Esophagus muscularis mucosa (tissue), 4 donors: ENCODE measurements at regions not wholly inside any gene's neighbourhood (a gene's known extent, or its start where the extent isn't known, plus 50 kb on each side); places are given as distances from the start of the nearest gene placed in this dataset.

Experiments used
- DNase-seq: peaks from one replicate; pipeline ENCODE4 v3.0.0-alpha.2; 2017; ENCODE audit errors: extremely low spot score
- H3K27ac ChIP-seq, 4 donors: fragments of 200-600 bp; sonication (generic); replicated peaks in 1 of 4; 1 replicate in 3 of 4; 2 replicates in 1 of 4; pipeline ENCODE4 v1.5.1; 2016 to 2019; ENCODE audit warnings: mild to moderate bottlenecking in 1 of 4
- H3K27me3 ChIP-seq, 4 donors: fragments of 200-600 bp; sonication (generic); one replicate each; pipeline versions ENCODE4 v1.5.1 to v1.6.0; 2016 to 2019
- H3K36me3 ChIP-seq, 4 donors: fragments of 200-600 bp; sonication (generic); one replicate each; pipeline ENCODE4 v1.5.1; 2016 to 2019
- H3K4me1 ChIP-seq, 4 donors: fragments of 200-600 bp; sonication (generic); one replicate each; pipeline ENCODE4 v1.5.1; 2016 to 2019
- H3K4me3 ChIP-seq, 4 donors: fragments of 200-600 bp; sonication (generic); 1 replicate in 2 of 4; 2 replicates in 2 of 4; pipeline ENCODE4 v1.5.1; 2016 to 2019; ENCODE audit warnings: mild to moderate bottlenecking in 4 of 4, moderate library complexity in 1 of 4
- H3K9me3 ChIP-seq, 4 donors: fragments of 200-600 bp; sonication (generic); 1 replicate in 3 of 4; 2 replicates in 1 of 4; pipeline ENCODE4 v1.5.1; 2016 to 2019
- EP300 ChIP-seq: sonication (generic); formaldehyde crosslinking; IDR thresholded peaks from one replicate; pipeline ENCODE4 v1.6.1; 2017; ENCODE audit warnings: antibody characterized with exemption
- POLR2A ChIP-seq: fragments of 450-650 bp; IDR thresholded peaks from one replicate; pipeline ENCODE4 v1.6.1; 2017; ENCODE audit warnings: antibody characterized with exemption, moderate library complexity, mild to moderate bottlenecking, low read depth
- POLR2AphosphoS5 ChIP-seq, 2 donors: sonication (generic); formaldehyde crosslinking; IDR thresholded peaks; one replicate each; pipeline ENCODE4 v1.6.1; 2017; ENCODE audit warnings: antibody characterized with exemption in 2 of 2
- WGBS: methylation state at CpG from one replicate; pipeline ENCODE4 v1.1.5; 2018; 5-methylcytosine and 5-hydroxymethylcytosine counted together
- intact Hi-C: fragments of 100-400 bp; cut with DNase I; formaldehyde crosslinking; loops from one replicate; pipeline ENCODE4 v1.15.1; 2023
- TF ChIP-seq, protein P1 (sequence below), 3 experiments: fragments of 200-600 bp in 2 of 3; fragments of 450-650 bp in 1 of 3; sonication (generic) in 2 of 3; IDR thresholded peaks; one replicate each; pipeline ENCODE4 v1.5.1; 2017 to 2019; ENCODE audit warnings: antibody characterized with exemption in 3 of 3, mild to moderate bottlenecking in 2 of 3, moderate library complexity in 1 of 3

- TF ChIP-seq EP300 (no peak), POLR2A (no peak), POLR2AphosphoS5 (IDR thresholded peaks at IDR 0.05) (no peak)
- TF ChIP-seq, protein P1, sequence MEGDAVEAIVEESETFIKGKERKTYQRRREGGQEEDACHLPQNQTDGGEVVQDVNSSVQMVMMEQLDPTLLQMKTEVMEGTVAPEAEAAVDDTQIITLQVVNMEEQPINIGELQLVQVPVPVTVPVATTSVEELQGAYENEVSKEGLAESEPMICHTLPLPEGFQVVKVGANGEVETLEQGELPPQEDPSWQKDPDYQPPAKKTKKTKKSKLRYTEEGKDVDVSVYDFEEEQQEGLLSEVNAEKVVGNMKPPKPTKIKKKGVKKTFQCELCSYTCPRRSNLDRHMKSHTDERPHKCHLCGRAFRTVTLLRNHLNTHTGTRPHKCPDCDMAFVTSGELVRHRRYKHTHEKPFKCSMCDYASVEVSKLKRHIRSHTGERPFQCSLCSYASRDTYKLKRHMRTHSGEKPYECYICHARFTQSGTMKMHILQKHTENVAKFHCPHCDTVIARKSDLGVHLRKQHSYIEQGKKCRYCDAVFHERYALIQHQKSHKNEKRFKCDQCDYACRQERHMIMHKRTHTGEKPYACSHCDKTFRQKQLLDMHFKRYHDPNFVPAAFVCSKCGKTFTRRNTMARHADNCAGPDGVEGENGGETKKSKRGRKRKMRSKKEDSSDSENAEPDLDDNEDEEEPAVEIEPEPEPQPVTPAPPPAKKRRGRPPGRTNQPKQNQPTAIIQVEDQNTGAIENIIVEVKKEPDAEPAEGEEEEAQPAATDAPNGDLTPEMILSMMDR (IDR thresholded peaks at IDR 0.05): no peak
- Histone ChIP-seq H3K27me3 (no peaks in the 10 kb centered on the region), H3K4me1 (no peaks in the 10 kb centered on the region), H3K36me3 (no peaks in the 10 kb centered on the region), H3K27ac (no peak overlapping the region), H3K4me3 (no peak overlapping the region), H3K9me3 (peaks cover 0 to 7% (median 0%) of the 10 kb centered on the region in 4 donors)
- intact Hi-C loops: no loop called here
- DNase-seq: no peak
Measured at GRCh38 chr1:88080875-88081274, 603.2 kb upstream of the PKN2 start.

DNA sequence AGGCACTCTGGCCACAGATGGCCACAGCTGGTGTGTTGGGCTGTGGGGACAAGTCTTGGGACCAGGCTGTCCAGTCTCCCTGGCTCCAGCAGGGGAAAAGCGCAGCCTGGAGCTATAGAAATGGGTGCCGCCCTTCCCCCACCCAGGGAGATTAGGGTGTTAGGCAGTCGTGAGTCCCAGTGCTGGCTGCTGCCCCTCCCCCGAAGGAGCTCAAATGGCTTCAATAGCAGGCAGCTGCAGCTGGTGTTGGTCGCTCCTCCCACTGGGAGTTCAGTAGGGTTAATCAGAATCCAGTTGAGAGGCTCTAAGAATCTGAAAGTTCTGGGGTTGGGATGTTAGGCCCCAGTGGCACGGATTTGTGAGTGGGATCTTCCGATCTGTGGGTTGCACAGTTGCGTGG lies 595.6 kb upstream of the PKN2 start:
- no peak for DNase-seq
- H3K36me3 ChIP-seq: no peaks in the 10 kb centered on the region
- peaks cover 0 to 12% (median 0%) of the 10 kb centered on the region in 4 donors for H3K9me3 ChIP-seq
- no peak overlapping the region for H3K27ac ChIP-seq
- no peaks in the 10 kb centered on the region for H3K4me1 ChIP-seq
- 90% methylated on average over 7 of the region's 8 CpGs for WGBS
- TF ChIP-seq POLR2A (no peak), EP300 (no peak), POLR2AphosphoS5 (IDR thresholded peaks at IDR 0.05) (no peak)
- TF ChIP-seq, protein P1 (IDR thresholded peaks at IDR 0.05): no peak
- no peak overlapping the region for H3K4me3 ChIP-seq
- peaks cover 0 to 4% (median 0%) of the 10 kb centered on the region in 4 donors for H3K27me3 ChIP-seq
- intact Hi-C loops: no loop called here

- peaks cover 0 to 4% (median 0%) of the 10 kb centered on the region in 4 donors for H3K27me3 ChIP-seq
- no peak overlapping the region for H3K4me3 ChIP-seq
- 0% methylated on average over 1 of the region's 1 CpG for WGBS
- H3K4me1 ChIP-seq: no peaks in the 10 kb centered on the region
- intact Hi-C loops: no loop called here
- no peaks in the 10 kb centered on the region for H3K36me3 ChIP-seq
- TF ChIP-seq POLR2AphosphoS5 (IDR thresholded peaks at IDR 0.05) (no peak), EP300 (no peak), POLR2A (no peak)
- TF ChIP-seq, protein P1 (IDR thresholded peaks at IDR 0.05): no peak
- peaks cover 0 to 7% (median 0%) of the 10 kb centered on the region in 4 donors for H3K9me3 ChIP-seq
- H3K27ac ChIP-seq: no peak overlapping the region
- DNase-seq: no peak
Measured at GRCh38 chr1:88089961-88090360, 594.1 kb upstream of the PKN2 start.

DNA sequence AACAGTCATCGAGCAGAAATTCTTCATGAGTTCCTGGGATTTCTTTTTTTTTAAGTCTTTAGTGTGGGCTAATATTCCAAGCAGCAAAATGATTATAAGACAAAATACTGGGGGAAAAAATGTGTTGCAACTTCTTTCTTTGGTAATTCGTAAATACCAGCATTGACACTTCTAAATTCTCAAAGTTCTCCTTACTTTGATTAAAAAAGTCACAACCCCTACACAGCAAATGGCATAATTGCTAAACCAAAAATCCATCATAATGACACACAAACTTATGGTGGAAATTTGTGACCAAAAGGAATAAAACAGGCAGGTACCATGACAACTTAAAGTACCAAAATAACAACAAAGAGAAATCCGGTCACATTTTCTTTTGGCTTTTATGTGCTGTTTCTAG lies 585.2 kb upstream of the PKN2 start:
- 74% methylated on average over 3 of the region's 3 CpGs for WGBS
- TF ChIP-seq POLR2A: no peak
- TF ChIP-seq, protein P1 (IDR thresholded peaks at IDR 0.05): no peak
- Histone ChIP-seq H3K4me1 (no peaks in the 10 kb centered on the region), H3K36me3 (no peaks in the 10 kb centered on the region), H3K27ac (no peak overlapping the region), H3K4me3 (no peak overlapping the region), H3K27me3 (no peaks in the 10 kb centered on the region), H3K9me3 (no peaks in the 10 kb centered on the region)
- no peak for DNase-seq
- intact Hi-C loops: no loop called here

GRCh38 chr1:88101041-88101440 lies 583.0 kb upstream of the PKN2 start:
- Histone ChIP-seq H3K27ac (no peak overlapping the region), H3K9me3 (no peaks in the 10 kb centered on the region), H3K4me3 (no peak overlapping the region), H3K36me3 (no peaks in the 10 kb centered on the region), H3K27me3 (no peaks in the 10 kb centered on the region), H3K4me1 (no peaks in the 10 kb centered on the region)
- no peak for DNase-seq
- intact Hi-C loops: no loop called here
- 73% methylated on average over 1 of the region's 1 CpG for WGBS
- TF ChIP-seq POLR2A (no peak), EP300 (no peak), POLR2AphosphoS5 (IDR thresholded peaks at IDR 0.05) (no peak)
- TF ChIP-seq, protein P1 (IDR thresholded peaks at IDR 0.05): no peak
